Neural progenitor cell (in vitro differentiated cells): ENCODE measurements at regions not wholly inside any gene's neighbourhood (a gene's known extent, or its start where the extent isn't known, plus 50 kb on each side); places are given as distances from the start of the nearest gene placed in this dataset.

Experiments
- CTCF ChIP-seq: fragments of 200-600 bp; sonication (generic); IDR thresholded peaks from 2 replicates; pipeline ENCODE4 v1.5.1; 2017; ENCODE audit warnings: antibody characterized with exemption, mild to moderate bottlenecking
- EZH2 ChIP-seq: fragments of 200-600 bp; sonication (generic); IDR thresholded peaks from 2 replicates; pipeline ENCODE4 v1.6.1; 2017; ENCODE audit warnings: antibody characterized with exemption, mild to moderate bottlenecking, moderate library complexity
- EZH2phosphoT487 ChIP-seq: fragments of 200-600 bp; sonication (generic); IDR thresholded peaks from 2 replicates; pipeline ENCODE4 v1.6.1; 2017; ENCODE audit warnings: antibody characterized with exemption

- no peak for TF ChIP-seq CTCF
- no peak for TF ChIP-seq EZH2
- no peak for TF ChIP-seq EZH2phosphoT487
These were observed 93.2 kb upstream of the DIAPH2 start for GRCh38 chrX:96591421-96591820.
